HG03439 (cell line): ENCODE measurements at regions not wholly inside any gene's neighbourhood (a gene's known extent, or its start where the extent isn't known, plus 50 kb on each side); places are given as distances from the start of the nearest gene placed in this dataset.
A peak's percentile ranks its signal among the peaks of the same experiment; 100 is the strongest.
"Not testable (repeated sequence)": the region's sequence is repeated elsewhere in the genome, so short reads cannot be mapped to it uniquely, and the experiment has no call there.

Experiments used
- ATAC-seq: cut with Tn5 transposase; IDR thresholded peaks from one replicate; pipeline ENCODE4 v1.9.1; 2021; ENCODE audit warnings: mild to moderate bottlenecking, moderate library complexity; ENCODE audit not compliant: unreplicated experiment

DNA sequence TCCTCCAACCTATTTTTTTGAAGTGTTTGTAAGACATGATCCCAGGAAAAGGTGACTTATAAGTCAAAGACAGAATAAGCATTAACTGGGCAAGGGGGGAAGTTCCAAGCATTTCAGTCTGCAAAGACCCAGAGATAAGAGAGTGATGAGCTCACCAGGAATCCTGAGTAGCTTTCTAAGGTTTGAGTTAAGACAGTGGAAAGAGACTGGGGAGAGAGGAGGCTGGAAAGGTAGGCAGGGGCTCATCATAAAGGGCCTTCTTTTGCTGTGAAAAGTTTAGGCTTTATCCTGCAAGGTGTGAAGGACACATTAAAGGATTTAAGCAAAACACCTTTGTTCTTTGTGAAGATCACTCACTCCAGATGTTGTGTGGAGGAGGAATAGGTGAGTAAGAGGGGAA lies 438.8 kb downstream of the CHL1 start:
- no peak for ATAC-seq

GRCh38 chr3:643376-643775 lies 446.8 kb downstream of the CHL1 start:
- ATAC-seq, result no peak

GRCh38 chr3:655824-656223 lies 437.0 kb upstream of the CNTN6 start:
- ATAC-seq, result no peak

- no peak for ATAC-seq
Observed at GRCh38 chr3:661356-661755, 431.5 kb upstream of the CNTN6 start.

- no peak for ATAC-seq
Observed at GRCh38 chr3:674116-674515, 418.7 kb upstream of the CNTN6 start.

DNA sequence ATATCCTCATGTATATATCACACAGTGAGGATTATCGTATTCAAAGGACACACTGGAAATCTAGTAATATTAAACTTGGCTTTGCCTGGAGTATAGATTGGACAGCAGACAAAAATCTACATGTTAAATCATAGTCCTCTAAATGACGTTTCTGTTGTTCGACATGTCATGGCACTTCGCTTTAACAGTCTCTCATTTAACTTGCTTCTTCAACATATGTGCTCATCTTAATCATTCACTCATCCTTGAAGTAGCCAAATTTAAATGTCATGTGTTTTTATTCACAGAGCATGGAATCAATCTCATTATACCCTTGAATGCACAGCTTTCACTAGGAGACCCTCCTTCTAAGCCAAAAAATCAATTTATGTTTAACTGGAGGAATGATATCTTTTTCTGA lies 417.0 kb upstream of the CNTN6 start:
- no peak for ATAC-seq

GRCh38 chr3:683770-684169 lies 409.1 kb upstream of the CNTN6 start:
- ATAC-seq, result no peak

GRCh38 chr3:690770-691169 lies 402.1 kb upstream of the CNTN6 start:
- no peak for ATAC-seq

DNA sequence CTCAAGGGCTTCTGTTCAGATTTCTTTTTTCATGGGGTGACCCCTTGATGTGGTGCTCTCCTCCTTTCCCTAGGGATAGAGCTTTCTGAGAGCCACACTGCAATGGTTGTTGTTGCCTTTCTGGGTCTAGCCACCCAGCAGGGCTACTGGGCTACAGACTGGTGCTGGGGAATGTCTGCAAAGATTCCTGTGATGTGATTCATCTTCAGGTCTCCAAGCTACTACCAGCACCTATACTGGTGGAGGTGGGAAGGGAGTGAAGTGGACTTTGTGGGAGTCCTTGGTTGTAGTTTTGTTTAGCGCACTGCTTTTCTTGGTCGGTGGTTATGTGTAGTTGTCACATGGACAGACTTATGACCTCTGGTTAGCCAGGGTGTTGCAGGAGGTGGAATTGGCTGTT lies 392.3 kb upstream of the CNTN6 start:
- no peak for ATAC-seq

GRCh38 chr3:707041-707440 lies 385.8 kb upstream of the CNTN6 start:
- ATAC-seq, result no peak

DNA sequence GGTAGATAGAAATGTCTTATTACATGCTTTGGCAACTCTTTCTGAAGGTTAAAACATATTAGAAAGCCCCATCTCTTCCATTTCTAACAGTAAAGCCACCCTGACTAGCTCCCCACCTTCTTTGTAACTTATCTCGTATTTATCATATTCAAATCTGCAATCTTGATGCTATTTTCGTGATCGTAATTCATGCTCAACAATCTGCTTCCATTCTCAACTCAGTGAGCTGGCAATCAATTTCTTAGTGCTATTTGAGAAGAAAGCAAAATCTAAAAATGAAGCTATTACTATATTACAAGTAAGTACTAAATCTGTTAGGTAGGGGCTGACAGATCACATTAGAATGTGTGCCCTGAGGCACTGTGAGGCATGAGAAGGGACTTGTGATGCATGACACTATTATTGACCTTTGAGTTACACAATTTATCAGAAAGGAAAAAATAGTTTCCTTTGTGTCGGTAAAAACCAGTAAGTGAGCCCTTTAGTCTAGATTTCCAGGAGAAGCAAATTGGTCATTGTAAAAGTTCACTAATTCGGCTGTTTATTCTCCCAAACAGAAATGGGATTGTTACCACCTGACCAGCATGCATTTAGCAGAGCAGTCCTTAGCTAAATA lies 379.7 kb upstream of the CNTN6 start:
- ATAC-seq, result no peak

GRCh38 chr3:713947-714620 lies 378.7 kb upstream of the CNTN6 start:
- ATAC-seq, result no peak

- ATAC-seq, result no peak
Observed at GRCh38 chr3:721086-721485, 371.7 kb upstream of the CNTN6 start.

- ATAC-seq, result no peak
Observed at GRCh38 chr3:732326-732928, 360.4 kb upstream of the CNTN6 start.

DNA sequence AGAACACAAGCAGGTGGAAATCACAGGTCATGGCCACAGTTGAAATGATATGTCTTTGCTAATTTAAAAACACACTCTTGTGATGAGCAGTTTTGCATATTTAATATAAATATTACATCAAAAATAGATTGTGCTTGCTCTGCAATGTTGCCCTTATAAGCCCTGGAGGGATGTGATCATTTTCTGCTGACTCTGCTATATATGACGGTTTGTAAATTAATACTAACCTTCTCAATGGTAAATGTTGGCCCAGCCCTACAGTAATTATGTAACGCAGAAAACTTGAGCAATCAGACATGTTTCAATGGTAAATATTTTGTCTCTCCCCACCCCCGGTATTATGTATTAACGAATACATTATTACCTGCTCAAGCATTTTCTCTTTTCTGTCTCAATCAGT lies 359.5 kb upstream of the CNTN6 start:
- ATAC-seq, result no peak

DNA sequence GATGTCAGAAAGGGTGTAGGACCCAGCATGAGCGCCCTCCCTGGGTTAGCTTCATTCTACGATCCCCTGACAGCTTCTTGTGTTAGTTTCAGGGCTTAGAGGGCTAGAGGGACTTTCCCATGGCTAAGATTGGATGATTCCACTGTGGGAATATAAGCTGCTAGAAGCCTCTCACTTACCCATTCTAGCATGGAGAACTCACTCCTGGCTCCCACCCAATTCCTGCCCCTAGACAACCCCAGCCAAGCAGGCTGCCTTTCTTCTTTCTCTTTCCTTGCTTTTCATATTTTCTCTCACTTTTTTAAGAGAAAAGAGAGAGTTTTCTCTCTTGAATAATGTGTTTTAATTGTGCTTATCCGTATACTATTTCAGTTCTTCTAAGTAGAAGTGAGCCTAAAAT lies 335.1 kb upstream of the CNTN6 start:
- no peak for ATAC-seq

GRCh38 chr3:759106-759505 lies 333.7 kb upstream of the CNTN6 start:
- no peak for ATAC-seq

- ATAC-seq, result not testable (repeated sequence)
Observed at GRCh38 chr3:773433-773832, 319.4 kb upstream of the CNTN6 start.

DNA sequence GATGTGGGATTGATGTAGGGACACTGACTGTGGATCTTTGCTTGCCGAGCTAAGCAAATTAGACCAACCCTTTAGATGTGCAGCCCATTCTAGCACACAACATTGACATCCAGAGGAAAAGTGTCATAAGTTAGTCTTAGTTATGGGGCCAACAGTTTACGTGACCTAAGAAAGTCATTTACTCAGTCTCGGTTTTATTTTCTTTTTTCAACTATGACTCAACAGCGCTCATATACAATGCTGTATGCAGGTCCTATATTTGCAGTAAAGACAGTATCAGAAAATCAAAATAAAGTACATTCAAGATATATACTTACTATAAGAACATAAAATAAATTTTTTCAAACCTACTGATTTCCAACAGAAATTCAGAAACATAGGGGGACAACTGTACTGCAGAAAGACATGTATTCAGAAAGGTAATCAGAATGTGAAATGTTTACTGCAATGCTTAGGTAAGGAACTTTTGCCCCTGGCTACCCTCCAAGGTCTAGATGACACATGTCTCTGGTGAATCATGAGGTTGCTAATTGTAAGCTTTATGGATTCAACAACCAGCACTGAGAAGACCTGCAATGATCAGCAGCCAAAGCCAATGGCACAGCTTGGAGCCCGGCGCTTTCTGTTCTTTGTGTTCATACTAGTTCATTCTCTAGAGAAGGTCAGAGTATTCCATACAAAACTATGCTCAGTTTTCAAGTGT lies 317.5 kb upstream of the CNTN6 start:
- ATAC-seq, result peak; percentile 76

GRCh38 chr3:780505-780904 lies 312.3 kb upstream of the CNTN6 start:
- ATAC-seq, result no peak

- ATAC-seq, result no peak
Observed at GRCh38 chr3:791442-791841, 301.4 kb upstream of the CNTN6 start.

DNA sequence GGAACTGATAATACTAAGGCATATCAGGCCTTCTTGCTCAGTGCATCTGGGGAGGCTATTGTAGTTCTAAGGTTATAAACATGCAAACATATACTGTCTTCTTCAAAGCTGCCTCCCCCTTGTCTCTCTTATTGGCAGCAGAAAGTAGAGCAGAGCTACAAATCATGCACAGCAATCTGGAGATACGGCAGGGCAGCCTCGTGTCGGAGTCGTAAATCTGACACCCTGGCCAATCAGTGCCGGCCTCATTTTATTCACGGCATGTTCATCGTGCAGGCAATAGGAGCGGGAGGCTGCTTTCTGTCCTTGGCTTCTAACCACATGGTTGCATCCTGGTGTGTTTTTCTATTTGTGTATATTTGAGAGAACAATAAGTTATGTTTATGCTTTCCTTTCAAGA lies 300.2 kb upstream of the CNTN6 start:
- ATAC-seq, result no peak
